GM12873 (cell line): ENCODE measurements at regions not wholly inside any gene's neighbourhood (a gene's known extent, or its start where the extent isn't known, plus 50 kb on each side); places are given as distances from the start of the nearest gene placed in this dataset.

Source experiments
- CTCF ChIP-seq: IDR thresholded peaks from 2 replicates; pipeline ENCODE4 v1.5.1; 2012; ENCODE audit warnings: low read depth, mild to moderate bottlenecking, moderate library complexity, low read length, control low read depth; ENCODE audit not compliant: insufficient read depth; ENCODE audit errors: missing control alignments

GRCh38 chr2:143891879-143892308, 628.0 kb downstream of the ZEB2 start:
- TF ChIP-seq CTCF, result no peak

- no peak for TF ChIP-seq CTCF
Observed at GRCh38 chr2:143890798-143891197, 629.1 kb downstream of the ZEB2 start.

GRCh38 chr2:143889216-143889615, 630.7 kb downstream of the ZEB2 start:
- TF ChIP-seq CTCF, result no peak

GRCh38 chr2:143885461-143885860, 634.5 kb downstream of the ZEB2 start:
- TF ChIP-seq CTCF, result no peak

GRCh38 chr2:143881246-143881645, 638.7 kb downstream of the ZEB2 start:
- no peak for TF ChIP-seq CTCF

GRCh38 chr2:143877876-143878530, 641.9 kb downstream of the ZEB2 start:
- TF ChIP-seq CTCF, result no peak

GRCh38 chr2:143877056-143877455, 642.9 kb downstream of the ZEB2 start:
- no peak for TF ChIP-seq CTCF
